ENCODE measurements at regions not wholly inside any gene's neighbourhood (a gene's known extent, or its start where the extent isn't known, plus 50 kb on each side); places are given as distances from the start of the nearest gene placed in this dataset.

DNA sequence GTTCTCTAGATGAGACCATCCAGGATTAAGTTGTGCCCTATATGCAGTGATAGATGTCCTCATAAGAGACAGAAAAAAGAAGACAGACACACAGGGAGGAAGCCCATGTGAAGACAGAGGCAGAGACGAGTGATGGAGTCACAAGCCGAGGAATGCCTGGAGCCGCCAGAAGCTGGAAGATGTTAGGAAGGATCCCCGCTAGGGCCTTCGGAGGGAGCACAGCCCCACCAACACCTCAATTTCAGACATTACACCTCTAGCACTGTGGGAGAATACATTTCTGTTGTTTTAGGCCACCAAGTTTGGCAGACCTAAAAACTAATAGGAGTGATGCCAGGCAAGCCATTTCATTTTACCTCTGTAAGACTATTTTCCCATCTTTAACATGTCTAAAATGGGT, 458.5 kb downstream of the MED13L start:
- 84 to 90% methylated on average over 5 of the region's 5 CpGs for WGBS, 2 experiments
- Histone ChIP-seq H3K9me3 (ENCODE audit: control insufficient read depth, low read length) (no peaks in the 10 kb centered on the region), H3K36me3 (ENCODE audit: control insufficient read depth, insufficient read depth, low read length) (no peaks in the 10 kb centered on the region), H3K27ac (ENCODE audit: insufficient read depth, low read depth, low read length, poor library complexity, severe bottlenecking) (no peak overlapping the region), H3K4me3 (ENCODE audit: insufficient read depth, low read depth, low read length) (no peak overlapping the region), H3K27me3 (ENCODE audit: control insufficient read depth, insufficient read depth, low read length, poor library complexity, severe bottlenecking) (no peaks in the 10 kb centered on the region), H3K4me1 (ENCODE audit: control insufficient read depth, insufficient read depth, low read length) (no peaks in the 10 kb centered on the region)

DNA sequence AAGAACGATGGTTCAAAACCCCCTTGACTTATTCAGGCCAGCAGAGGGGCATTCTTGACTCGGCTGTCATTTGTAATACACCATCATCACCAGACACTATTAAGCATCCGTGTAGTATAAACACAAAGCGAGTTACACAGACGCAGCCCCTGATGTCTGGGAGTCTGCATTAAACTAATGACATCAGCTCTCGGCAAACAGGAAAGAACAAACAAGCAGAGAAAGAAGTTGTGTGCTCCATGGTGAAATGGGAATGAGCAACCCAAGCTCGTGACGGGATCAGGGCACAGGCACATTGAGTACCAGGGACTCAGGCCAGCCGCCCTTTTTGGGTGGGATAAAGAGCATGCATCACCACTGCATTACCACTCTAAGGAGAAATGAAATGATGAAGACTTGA, 460.1 kb downstream of the MED13L start:
- Histone ChIP-seq H3K4me1 (ENCODE audit: control insufficient read depth, insufficient read depth, low read length) (no peaks in the 10 kb centered on the region), H3K9me3 (ENCODE audit: control insufficient read depth, low read length) (no peaks in the 10 kb centered on the region), H3K36me3 (ENCODE audit: control insufficient read depth, insufficient read depth, low read length) (no peaks in the 10 kb centered on the region), H3K27ac (ENCODE audit: insufficient read depth, low read depth, low read length, poor library complexity, severe bottlenecking) (no peak overlapping the region), H3K4me3 (ENCODE audit: insufficient read depth, low read depth, low read length) (no peak overlapping the region), H3K27me3 (ENCODE audit: control insufficient read depth, insufficient read depth, low read length, poor library complexity, severe bottlenecking) (no peaks in the 10 kb centered on the region)
- WGBS, 2 experiments: 94 to 95% methylated on average over 9 of the region's 9 CpGs

DNA sequence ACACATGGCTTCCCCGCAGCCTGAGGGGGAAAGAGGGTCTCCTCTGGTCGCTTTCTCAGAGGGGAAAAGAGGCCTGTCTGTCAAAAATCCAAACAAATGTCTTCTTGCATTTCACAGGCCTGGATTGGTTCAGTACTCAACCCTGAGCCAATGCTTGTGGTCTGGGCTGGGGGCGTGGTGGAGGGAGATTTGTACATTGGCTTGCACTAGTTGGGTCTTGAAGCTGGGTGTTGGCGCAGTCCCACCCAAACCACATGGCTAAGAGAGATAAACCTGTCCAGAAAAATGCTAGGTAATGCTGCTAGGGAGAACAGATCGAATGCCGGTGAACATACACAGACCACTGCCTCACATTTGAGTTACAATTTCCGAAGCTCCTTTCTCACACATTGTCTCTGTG, 461.6 kb downstream of the MED13L start:
- no peaks in the 10 kb centered on the region for H3K4me1 ChIP-seq (ENCODE audit: control insufficient read depth, insufficient read depth, low read length)
- H3K27ac ChIP-seq (ENCODE audit: insufficient read depth, low read depth, low read length, poor library complexity, severe bottlenecking): no peak overlapping the region
- no peaks in the 10 kb centered on the region for H3K9me3 ChIP-seq (ENCODE audit: control insufficient read depth, low read length)
- H3K27me3 ChIP-seq (ENCODE audit: control insufficient read depth, insufficient read depth, low read length, poor library complexity, severe bottlenecking): no peaks in the 10 kb centered on the region
- H3K36me3 ChIP-seq (ENCODE audit: control insufficient read depth, insufficient read depth, low read length): no peaks in the 10 kb centered on the region
- 93 to 96% methylated on average over 7 of the region's 7 CpGs for WGBS, 2 experiments
- H3K4me3 ChIP-seq (ENCODE audit: insufficient read depth, low read depth, low read length): no peak overlapping the region

- H3K4me1 ChIP-seq (ENCODE audit: control insufficient read depth, insufficient read depth, low read length): no peaks in the 10 kb centered on the region
- no peaks in the 10 kb centered on the region for H3K27me3 ChIP-seq (ENCODE audit: control insufficient read depth, insufficient read depth, low read length, poor library complexity, severe bottlenecking)
- WGBS, 2 experiments: 78 to 83% methylated on average over 2 of the region's 2 CpGs
- H3K36me3 ChIP-seq (ENCODE audit: control insufficient read depth, insufficient read depth, low read length): no peaks in the 10 kb centered on the region
- no peak overlapping the region for H3K4me3 ChIP-seq (ENCODE audit: insufficient read depth, low read depth, low read length)
- H3K9me3 ChIP-seq (ENCODE audit: control insufficient read depth, low read length): no peaks in the 10 kb centered on the region
- no peak overlapping the region for H3K27ac ChIP-seq (ENCODE audit: insufficient read depth, low read depth, low read length, poor library complexity, severe bottlenecking)
Measured at GRCh38 chr12:115813256-115813655, 464.2 kb downstream of the MED13L start.

DNA sequence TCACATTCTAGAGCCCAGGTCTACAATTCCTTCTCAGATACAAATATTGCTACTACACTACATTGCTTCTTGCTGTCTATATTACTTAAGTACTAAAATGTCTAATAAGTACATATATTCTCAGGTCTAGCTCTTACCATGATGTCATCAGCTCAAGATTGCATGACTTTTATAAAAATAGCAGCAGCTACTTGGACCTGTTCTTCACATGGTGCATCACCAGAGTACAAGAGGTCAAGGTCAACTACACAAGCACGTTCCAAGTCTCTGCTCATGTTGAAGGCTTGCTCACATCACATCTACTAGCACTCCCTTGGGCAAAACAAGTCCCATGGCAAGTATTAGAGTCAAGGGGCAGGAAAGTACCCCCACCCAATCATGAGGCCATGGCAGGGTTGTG, 465.6 kb downstream of the MED13L start:
- H3K27me3 ChIP-seq (ENCODE audit: control insufficient read depth, insufficient read depth, low read length, poor library complexity, severe bottlenecking): no peaks in the 10 kb centered on the region
- H3K9me3 ChIP-seq (ENCODE audit: control insufficient read depth, low read length): no peaks in the 10 kb centered on the region
- H3K27ac ChIP-seq (ENCODE audit: insufficient read depth, low read depth, low read length, poor library complexity, severe bottlenecking): no peak overlapping the region
- 90 to 91% methylated on average over 1 of the region's 1 CpG for WGBS, 2 experiments
- no peaks in the 10 kb centered on the region for H3K4me1 ChIP-seq (ENCODE audit: control insufficient read depth, insufficient read depth, low read length)
- no peaks in the 10 kb centered on the region for H3K36me3 ChIP-seq (ENCODE audit: control insufficient read depth, insufficient read depth, low read length)
- no peak overlapping the region for H3K4me3 ChIP-seq (ENCODE audit: insufficient read depth, low read depth, low read length)

DNA sequence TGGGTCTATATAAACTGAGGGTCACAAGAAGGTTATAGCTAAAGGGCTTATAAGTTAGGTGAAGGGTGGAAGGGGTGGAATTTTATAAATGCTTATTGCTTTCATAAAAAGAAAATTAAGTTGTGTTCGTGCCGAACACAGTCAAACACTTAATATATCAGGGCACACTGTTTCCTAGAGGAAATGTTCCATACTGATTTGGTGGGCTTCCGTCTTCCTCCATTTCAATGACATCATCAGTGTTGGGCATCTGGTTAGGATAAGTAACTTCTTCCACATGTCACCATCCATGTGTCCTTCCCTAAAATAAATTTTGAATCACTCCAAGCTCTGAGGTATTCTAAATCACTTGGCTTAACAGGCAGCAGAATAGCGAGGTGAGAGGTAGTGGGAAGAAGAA, 466.4 kb downstream of the MED13L start:
- Histone ChIP-seq H3K27ac (ENCODE audit: insufficient read depth, low read depth, low read length, poor library complexity, severe bottlenecking) (no peak overlapping the region), H3K36me3 (ENCODE audit: control insufficient read depth, insufficient read depth, low read length) (no peaks in the 10 kb centered on the region), H3K4me1 (ENCODE audit: control insufficient read depth, insufficient read depth, low read length) (no peaks in the 10 kb centered on the region), H3K27me3 (ENCODE audit: control insufficient read depth, insufficient read depth, low read length, poor library complexity, severe bottlenecking) (no peaks in the 10 kb centered on the region), H3K9me3 (ENCODE audit: control insufficient read depth, low read length) (no peaks in the 10 kb centered on the region), H3K4me3 (ENCODE audit: insufficient read depth, low read depth, low read length) (no peak overlapping the region)
- 93 to 100% methylated on average over 4 of the region's 4 CpGs for WGBS, 2 experiments

- Histone ChIP-seq H3K27ac (ENCODE audit: insufficient read depth, low read depth, low read length, poor library complexity, severe bottlenecking) (no peak overlapping the region), H3K9me3 (ENCODE audit: control insufficient read depth, low read length) (no peaks in the 10 kb centered on the region), H3K36me3 (ENCODE audit: control insufficient read depth, insufficient read depth, low read length) (no peaks in the 10 kb centered on the region), H3K4me1 (ENCODE audit: control insufficient read depth, insufficient read depth, low read length) (no peaks in the 10 kb centered on the region), H3K4me3 (ENCODE audit: insufficient read depth, low read depth, low read length) (no peak overlapping the region), H3K27me3 (ENCODE audit: control insufficient read depth, insufficient read depth, low read length, poor library complexity, severe bottlenecking) (no peaks in the 10 kb centered on the region)
- WGBS, 2 experiments: 91 to 93% methylated on average over 13 of the region's 13 CpGs
Measured at GRCh38 chr12:115810122-115810901, 467.2 kb downstream of the MED13L start.

DNA sequence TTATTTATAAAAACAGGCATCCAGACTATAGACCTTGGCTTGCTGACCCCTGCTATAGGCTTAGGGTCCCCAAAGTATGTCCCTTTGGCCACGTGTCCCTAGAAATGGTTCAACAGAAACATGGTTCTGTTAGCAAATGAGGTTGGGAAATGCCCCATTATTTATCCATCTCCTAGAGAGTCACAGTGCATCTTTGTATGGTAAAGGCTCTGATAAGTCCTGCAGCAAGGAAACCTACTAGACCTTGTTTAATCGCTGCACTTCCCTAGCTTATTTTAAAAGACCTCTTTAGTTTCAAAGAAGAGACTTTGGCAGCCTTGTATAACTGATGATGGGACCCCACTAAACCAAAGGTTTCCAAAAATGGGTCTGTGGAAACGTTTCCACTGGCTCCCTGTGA, 471.5 kb downstream of the MED13L start:
- H3K4me1 ChIP-seq (ENCODE audit: control insufficient read depth, insufficient read depth, low read length): no peaks in the 10 kb centered on the region
- H3K36me3 ChIP-seq (ENCODE audit: control insufficient read depth, insufficient read depth, low read length): no peaks in the 10 kb centered on the region
- no peak overlapping the region for H3K27ac ChIP-seq (ENCODE audit: insufficient read depth, low read depth, low read length, poor library complexity, severe bottlenecking)
- no peaks in the 10 kb centered on the region for H3K27me3 ChIP-seq (ENCODE audit: control insufficient read depth, insufficient read depth, low read length, poor library complexity, severe bottlenecking)
- H3K9me3 ChIP-seq (ENCODE audit: control insufficient read depth, low read length): no peaks in the 10 kb centered on the region
- H3K4me3 ChIP-seq (ENCODE audit: insufficient read depth, low read depth, low read length): no peak overlapping the region
- 88 to 95% methylated on average over 3 of the region's 3 CpGs for WGBS, 2 experiments

GRCh38 chr12:115802767-115803166, 474.7 kb downstream of the MED13L start:
- H3K9me3 ChIP-seq (ENCODE audit: control insufficient read depth, low read length): no peaks in the 10 kb centered on the region
- WGBS, 2 experiments: 93 to 98% methylated on average over 2 to 3 of the region's 3 CpGs

GRCh38 chr12:115801871-115802270, 475.6 kb downstream of the MED13L start:
- WGBS, 2 experiments: 62 to 64% methylated on average over 3 of the region's 3 CpGs

More at GRCh38 chr12:115802767-115803166, 474.7 kb downstream of the MED13L start:
- no peaks in the 10 kb centered on the region for H3K27me3 ChIP-seq (ENCODE audit: control insufficient read depth, insufficient read depth, low read length, poor library complexity, severe bottlenecking)
- no peaks in the 10 kb centered on the region for H3K36me3 ChIP-seq (ENCODE audit: control insufficient read depth, insufficient read depth, low read length)
- H3K4me3 ChIP-seq (ENCODE audit: insufficient read depth, low read depth, low read length): no peak overlapping the region
- no peaks in the 10 kb centered on the region for H3K4me1 ChIP-seq (ENCODE audit: control insufficient read depth, insufficient read depth, low read length)
- H3K27ac ChIP-seq (ENCODE audit: insufficient read depth, low read depth, low read length, poor library complexity, severe bottlenecking): no peak overlapping the region

More at GRCh38 chr12:115801871-115802270, 475.6 kb downstream of the MED13L start:
- no peaks in the 10 kb centered on the region for H3K9me3 ChIP-seq (ENCODE audit: control insufficient read depth, low read length)
- H3K36me3 ChIP-seq (ENCODE audit: control insufficient read depth, insufficient read depth, low read length): no peaks in the 10 kb centered on the region
- H3K27ac ChIP-seq (ENCODE audit: insufficient read depth, low read depth, low read length, poor library complexity, severe bottlenecking): no peak overlapping the region
- no peaks in the 10 kb centered on the region for H3K27me3 ChIP-seq (ENCODE audit: control insufficient read depth, insufficient read depth, low read length, poor library complexity, severe bottlenecking)
- H3K4me3 ChIP-seq (ENCODE audit: insufficient read depth, low read depth, low read length): no peak overlapping the region
- no peaks in the 10 kb centered on the region for H3K4me1 ChIP-seq (ENCODE audit: control insufficient read depth, insufficient read depth, low read length)
